Femur (tissue), 1 donor: ENCODE measurements at regions not wholly inside any gene's neighbourhood (a gene's known extent, or its start where the extent isn't known, plus 50 kb on each side); places are given as distances from the start of the nearest gene placed in this dataset.

Experiments
- DNase-seq: peaks from one replicate; pipeline ENCODE4 v3.0.0-alpha.2; 2017

GRCh38 chr16:81185416-81185815 is 53.1 kb upstream of the BCO1 start:
- no peak for DNase-seq

- DNase-seq = peak; percentile 64
Measured at GRCh38 chr16:81181013-81181720, 57.3 kb upstream of the BCO1 start.

DNA sequence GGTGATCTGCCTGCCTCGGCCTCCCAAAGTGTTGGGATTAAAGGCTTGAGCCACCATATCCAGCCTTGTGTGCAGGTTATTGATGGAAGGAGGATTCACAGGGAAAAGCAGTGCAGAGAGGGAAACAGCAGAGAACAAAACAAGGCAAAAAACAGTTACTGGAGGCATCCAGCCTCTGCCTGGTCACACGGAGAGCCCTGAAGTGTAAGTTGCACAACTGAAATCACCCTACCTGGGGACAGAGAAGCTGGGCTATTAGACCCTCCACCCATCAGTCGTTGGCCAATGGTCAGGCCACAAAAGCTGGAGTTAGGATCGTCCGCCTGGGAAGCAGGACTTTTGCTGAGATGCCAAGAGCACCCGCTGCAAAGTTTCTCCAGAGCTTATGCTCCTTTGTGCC is 57.9 kb upstream of the BCO1 start:
- no peak for DNase-seq

GRCh38 chr16:81179219-81179618 is 59.3 kb upstream of the BCO1 start:
- no peak for DNase-seq

DNA sequence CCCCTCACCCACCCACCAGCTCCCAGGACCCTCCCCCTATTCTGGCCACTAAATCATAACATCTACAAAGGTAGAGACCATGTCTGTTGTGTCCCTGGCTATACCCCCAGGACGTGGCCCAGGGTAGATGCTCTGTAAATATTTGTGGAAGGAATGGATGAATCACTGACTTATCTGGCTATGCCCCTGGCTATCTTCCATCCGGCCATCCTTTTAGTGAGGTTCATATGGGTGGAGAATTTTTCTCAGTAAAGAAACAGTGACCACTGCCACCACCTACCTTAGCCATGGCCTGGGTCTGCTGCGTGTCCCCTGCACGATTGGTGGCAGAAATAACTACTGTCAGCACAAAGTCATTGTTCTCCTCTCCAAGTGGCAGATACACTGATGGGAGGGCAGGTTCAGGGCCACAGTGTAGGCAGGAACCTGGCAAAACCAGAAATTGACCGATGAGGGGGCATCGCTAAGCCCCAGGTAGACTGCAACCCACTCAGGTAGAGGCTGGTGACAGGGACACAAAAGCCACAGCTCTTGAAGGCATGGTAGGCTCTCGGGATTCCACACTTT is 63.1 kb upstream of the BCO1 start:
- no peak for DNase-seq

- no peak for DNase-seq
Measured at GRCh38 chr16:81174644-81175324, 63.7 kb upstream of the BCO1 start.

DNA sequence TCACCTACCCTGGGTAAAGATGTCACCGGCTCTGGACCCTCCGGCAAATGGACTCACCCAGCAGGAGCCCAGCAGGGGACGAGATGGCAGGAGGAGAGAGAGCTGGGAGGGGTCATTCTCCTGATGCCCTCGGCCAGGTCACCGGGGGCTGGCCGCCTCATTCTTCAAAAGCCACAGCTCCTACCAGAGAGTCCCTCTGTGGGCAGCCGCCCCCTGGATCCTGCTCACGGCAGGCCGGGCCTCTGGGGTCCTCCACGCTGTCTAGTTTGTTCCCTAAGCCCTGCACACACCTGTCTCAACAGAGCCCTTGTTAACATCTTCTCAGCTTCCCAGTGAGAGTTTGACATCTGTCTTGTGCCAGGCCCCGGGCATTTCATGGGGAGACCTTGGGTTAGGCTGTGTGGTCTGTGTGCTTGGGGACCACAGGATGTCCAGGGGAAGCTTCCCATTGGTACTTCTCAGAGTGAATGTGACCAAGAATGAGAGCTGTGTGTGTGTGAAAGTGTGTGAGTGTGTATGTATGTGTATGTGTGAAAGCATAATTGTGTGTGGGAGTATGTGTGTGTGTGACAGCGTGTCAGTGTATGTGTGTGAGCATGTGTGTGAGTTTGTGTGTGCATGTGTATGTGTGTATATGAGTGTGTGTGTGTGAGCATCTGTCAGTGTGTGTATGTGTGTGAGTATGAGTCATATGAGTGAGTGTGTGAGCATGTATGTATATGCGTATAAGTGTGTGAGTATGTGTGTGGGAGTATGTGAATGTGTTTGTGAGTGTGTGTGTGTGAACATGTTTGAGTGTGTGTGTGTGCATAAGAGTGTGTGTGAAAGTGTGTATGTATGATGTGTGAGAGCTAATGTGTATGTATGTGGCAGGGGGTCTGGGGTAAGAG is 65.5 kb upstream of the BCO1 start:
- DNase-seq = no peak

GRCh38 chr16:81170824-81171223 is 67.7 kb upstream of the BCO1 start:
- no peak for DNase-seq

DNA sequence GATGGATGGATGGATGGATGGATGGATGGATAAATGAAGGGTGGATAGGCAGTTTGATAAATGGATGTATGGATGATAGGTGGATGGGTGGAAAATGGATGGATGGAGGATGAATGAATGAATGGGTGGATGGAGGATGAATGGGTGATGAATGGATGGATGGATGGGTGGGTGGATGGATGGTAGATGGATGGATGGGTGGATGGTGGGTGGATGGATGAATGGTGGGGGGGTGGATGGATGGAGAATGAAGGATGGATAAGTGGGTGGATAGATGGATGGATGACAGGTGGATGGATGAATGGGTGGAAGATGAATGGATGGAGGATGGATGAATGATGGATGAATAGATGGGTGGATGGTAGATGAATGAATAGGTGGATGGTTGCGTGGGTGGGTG is 70.1 kb upstream of the BCO1 start:
- DNase-seq = no peak

DNA sequence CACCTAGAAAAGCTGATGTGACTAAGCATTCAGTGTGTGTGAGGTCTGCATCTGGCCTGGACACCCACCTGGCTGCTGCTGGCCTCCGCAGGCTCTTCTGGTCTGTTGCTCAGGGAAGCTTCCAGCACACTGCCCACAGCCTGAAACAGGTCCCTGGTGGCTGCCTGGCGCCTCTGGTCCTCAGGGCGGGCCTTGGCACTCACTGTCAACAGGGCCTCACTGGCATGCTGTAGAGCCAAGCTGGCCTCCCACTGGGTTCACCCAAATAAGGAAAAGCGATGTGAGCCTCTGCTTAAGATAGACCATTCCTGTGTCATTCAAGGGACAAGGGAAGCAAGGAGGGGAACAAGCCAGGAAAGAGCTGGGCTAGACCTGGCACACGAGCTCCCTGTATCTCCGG is 70.6 kb upstream of the BCO1 start:
- DNase-seq = no peak

- DNase-seq = no peak
Measured at GRCh38 chr16:81166417-81167300, 70.5 kb upstream of the GCSH start.

GRCh38 chr16:81165411-81166097 is 69.4 kb upstream of the GCSH start:
- DNase-seq = no peak

- DNase-seq = no peak
Measured at GRCh38 chr16:81164958-81165357, 68.8 kb upstream of the GCSH start.

GRCh38 chr16:81164481-81164880 is 68.3 kb upstream of the GCSH start:
- DNase-seq = no peak

GRCh38 chr16:81163671-81164070 is 67.5 kb upstream of the GCSH start:
- no peak for DNase-seq

GRCh38 chr16:81158964-81159363 is 62.8 kb upstream of the GCSH start:
- no peak for DNase-seq

- DNase-seq = no peak
Measured at GRCh38 chr16:81155769-81156168, 59.6 kb upstream of the GCSH start.

- no peak for DNase-seq
Measured at GRCh38 chr16:81151648-81152310, 55.6 kb upstream of the GCSH start.

- DNase-seq = no peak
Measured at GRCh38 chr16:81149614-81150013, 53.4 kb upstream of the GCSH start.

GRCh38 chr16:81148277-81148676 is 52.1 kb upstream of the GCSH start:
- DNase-seq = no peak
